ENCODE measurements at regions not wholly inside any gene's neighbourhood (a gene's known extent, or its start where the extent isn't known, plus 50 kb on each side); places are given as distances from the start of the nearest gene placed in this dataset.
"Not testable (repeated sequence)": the region's sequence is repeated elsewhere in the genome, so short reads cannot be mapped to it uniquely, and the experiment has no call there.

DNA sequence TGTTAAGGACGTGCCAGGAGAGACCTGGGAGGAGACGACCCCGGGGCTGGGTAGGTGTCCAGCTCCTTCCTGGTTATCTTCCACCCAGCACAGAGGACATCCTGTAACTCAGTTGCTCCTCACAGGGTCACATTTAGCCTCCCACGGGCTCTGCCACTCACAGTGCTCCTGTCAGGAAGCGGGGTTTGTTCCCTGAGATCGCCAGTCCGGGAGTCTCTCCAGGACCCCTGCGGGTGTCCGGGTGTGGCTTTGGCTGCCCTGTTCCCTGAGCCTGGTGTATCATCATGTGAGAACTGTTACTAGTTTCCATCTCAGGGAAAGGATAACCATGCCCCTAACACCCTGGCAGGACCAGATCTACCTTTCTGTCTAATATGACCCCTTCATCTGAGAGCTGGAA is 158.2 kb upstream of the RUNX1 start:
- no peak for DNase-seq

DNA sequence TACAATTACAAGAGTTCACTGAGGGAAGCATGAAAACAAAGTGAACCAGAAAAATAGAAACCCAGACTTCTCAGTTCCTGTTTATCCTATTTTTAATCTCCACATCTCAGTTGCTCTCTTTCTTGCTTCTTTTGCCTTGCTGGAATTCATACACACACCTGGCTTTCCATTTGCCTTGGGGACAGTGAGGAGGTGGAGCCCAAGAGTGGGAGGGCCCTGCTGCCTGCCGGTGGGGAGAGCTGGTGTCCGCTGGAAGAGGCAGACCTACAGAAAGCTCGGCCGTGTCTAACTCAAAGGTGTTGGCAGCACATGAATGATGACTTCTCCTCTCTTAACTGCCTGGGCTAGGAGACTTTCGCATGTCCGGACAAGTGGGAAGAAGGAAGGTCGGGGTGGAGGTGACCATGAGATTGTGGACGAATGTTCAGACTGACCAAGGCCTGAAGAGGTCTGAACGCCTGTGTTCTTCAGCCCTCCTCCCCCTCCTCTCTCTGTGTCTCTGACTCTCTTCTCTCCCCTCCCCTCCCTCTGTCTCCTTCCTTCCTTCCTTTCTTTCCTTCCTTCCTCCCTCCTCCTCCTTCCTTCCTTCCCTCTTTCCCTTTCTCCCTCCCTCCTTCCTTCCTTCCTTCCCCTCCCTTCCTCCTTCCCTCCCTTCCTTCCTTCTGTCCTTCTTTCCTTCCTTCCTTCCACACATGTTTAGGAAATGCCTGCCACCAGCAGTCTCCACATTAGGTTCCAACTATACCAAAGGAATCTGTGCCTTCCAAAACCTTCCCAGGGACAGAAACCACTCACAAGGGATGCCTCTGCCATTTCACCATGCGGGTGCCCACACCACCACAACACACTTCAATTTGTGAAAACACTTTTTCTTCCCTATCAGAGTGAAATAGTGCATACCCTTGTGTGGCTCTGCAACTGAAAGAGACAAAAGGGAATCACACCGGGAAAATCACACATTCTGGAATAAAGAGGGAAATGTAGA is 157.3 kb upstream of the RUNX1 start:
- no peak for DNase-seq

GRCh38 chr21:35204850-35205541 is 155.9 kb upstream of the RUNX1 start:
- DNase-seq, result no peak

- no peak for DNase-seq
Observed at GRCh38 chr21:35204125-35204524, 155.0 kb upstream of the RUNX1 start.

GRCh38 chr21:35203093-35203977 is 154.2 kb upstream of the RUNX1 start:
- no peak for DNase-seq

DNA sequence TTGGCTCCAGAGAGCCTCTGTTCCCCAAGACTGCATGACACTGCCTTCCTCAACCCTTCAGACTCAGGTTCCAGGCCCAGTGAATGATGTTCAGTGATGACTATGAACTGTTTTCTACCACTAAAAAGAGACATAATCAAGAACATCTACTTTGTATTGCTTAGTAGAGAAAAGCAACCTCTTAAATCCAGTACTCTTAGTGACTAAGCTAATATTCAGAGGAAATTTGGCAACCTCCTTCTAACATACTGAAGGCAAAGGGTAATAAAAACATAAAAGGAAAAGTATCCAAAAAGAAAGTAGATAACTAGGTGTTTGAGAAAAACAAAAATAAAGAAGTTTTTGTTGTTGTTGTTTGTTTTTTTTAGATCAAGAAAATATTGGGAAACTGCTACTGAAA is 153.3 kb upstream of the RUNX1 start:
- DNase-seq, result no peak

DNA sequence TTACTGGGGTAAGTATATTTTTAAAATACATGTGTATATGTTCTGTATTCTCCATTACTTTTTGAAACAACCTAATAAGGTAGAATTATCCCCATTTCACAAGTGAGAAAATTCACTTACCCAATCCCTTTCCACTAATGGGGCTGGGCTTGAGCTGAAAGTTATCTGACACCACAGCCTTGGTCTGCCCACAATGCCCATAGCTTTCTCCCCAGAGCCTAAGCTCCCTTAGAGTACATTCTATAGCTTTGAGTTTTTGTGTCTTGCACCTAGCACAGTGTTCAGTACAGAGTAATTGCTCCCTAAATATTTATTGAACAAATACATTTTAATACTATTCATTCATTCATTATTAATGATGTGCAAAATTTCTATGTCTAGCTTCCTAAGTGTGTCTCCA is 152.7 kb upstream of the RUNX1 start:
- no peak for DNase-seq

GRCh38 chr21:35201288-35201687 is 152.2 kb upstream of the RUNX1 start:
- DNase-seq, result no peak

DNA sequence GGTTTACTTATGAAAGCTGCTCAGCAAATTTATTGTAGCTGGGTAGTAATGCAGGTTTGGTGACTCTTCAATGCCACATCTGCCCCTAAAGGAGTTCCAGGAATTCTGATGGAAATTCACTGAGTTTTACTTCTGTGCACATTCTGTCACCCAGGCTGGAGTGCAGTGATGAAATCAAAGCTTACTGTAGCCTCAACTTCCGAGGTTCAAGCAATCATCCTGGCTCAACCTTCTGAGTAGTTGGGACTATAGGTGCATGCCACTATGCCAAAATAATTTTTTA is 150.6 kb upstream of the RUNX1 start:
- no peak for DNase-seq

- DNase-seq, result no peak
Observed at GRCh38 chr21:35198982-35199732, 150.1 kb upstream of the RUNX1 start.

GRCh38 chr21:35198565-35198964 is 149.5 kb upstream of the RUNX1 start:
- DNase-seq, result no peak

- DNase-seq, result no peak
Observed at GRCh38 chr21:35197992-35198431, 148.9 kb upstream of the RUNX1 start.

DNA sequence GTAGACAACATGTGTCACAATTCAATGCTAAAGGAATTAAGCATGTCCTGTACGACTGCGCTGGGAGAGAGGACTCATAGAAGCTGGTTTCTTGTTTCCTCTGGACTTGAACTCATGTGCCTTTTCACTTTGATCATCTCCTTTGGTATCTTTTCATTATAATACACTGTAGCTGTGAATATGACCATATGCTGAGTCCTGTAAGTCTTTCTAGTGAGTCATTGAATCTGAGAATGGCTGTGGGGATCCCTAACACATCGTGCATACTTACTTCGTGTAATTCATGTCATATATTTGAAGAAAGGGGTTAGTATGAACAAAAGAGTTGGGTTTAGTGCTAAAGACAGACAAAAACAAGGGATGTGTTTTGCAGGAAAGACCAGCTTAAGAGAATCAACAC is 148.1 kb upstream of the RUNX1 start:
- DNase-seq, result no peak

DNA sequence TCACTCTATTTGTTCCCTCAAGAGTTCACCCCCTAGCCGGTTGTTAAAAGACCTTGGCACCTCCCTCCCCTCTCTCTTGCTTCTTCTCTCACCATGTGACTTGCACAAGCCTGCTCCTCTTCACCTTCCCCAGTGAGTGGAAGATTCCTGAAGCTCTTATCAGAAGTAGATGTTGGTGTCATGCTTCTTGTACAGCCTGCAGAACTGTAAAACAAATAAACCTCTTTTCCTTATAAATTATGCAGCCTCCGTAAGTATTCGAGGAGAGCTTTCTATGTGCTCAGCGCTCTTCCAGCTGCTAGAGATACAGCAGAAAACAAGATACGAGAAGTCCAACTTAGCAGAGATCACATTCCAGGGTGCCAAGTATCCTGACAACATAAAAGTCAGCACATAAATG is 147.0 kb upstream of the RUNX1 start:
- DNase-seq, result no peak

- DNase-seq, result no peak
Observed at GRCh38 chr21:35195232-35195631, 146.1 kb upstream of the RUNX1 start.

DNA sequence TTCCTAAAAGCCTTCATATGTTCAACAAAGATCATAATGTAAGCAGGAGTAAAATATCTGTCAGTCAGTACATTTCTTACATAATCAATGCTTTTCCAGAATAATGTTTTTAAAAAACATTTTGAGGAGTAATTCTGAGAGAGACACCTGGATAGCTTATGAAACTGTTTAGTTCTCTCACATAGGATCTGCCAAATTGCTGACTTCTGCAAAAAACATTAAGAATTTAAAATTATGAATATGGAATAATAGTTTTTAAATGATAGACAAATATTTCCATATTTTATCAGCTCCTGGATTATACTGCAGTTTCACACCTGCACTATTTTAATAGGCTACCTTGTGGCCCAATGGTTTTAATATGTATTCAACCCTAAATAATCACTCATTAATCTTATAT is 142.7 kb upstream of the RUNX1 start:
- no peak for DNase-seq

DNA sequence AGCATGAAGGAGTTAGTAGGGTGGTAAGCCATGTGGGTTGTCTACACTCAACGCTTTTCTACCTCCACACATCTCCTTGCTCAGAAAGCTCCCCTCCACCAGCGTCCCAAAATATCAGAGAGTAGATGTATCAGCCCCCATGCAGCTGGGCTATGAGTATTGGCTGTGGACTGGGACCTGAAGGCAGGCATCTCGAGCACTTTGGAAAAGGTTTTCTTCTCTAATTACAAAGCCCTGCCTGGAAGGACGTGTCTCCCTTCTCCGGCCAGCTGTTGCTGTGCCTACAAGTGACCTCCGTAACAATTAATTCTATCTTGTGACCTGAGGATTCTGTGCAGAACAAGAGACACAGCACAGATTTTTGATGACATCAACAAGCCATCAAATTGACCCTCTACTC is 142.0 kb upstream of the RUNX1 start:
- DNase-seq, result no peak

DNA sequence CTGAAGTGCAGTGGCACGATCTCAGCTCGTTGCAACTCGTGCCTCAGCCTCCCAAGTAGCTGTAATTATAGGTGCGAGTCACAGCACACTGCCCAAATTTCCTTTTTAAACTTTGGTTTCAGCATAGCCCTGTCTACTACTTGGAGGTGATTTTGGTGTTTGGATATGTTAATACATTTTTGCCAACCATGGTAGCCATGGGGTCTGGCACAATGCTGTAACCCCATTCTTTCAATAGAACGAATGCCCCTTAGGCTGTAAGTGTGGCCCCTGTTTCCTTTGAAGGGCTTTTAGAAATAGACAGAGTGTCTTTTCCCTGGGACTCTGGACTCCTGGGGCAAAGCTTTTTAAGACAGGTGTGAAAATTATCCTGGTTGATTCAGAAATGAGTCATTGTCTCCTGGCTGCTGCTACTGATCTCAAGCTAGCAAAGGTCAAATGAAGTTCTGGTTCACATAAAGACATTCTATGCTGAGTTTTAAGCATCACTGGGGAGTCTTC is 141.1 kb upstream of the RUNX1 start:
- DNase-seq, result no peak

- no peak for DNase-seq
Observed at GRCh38 chr21:35189077-35189863, 140.2 kb upstream of the RUNX1 start.

DNA sequence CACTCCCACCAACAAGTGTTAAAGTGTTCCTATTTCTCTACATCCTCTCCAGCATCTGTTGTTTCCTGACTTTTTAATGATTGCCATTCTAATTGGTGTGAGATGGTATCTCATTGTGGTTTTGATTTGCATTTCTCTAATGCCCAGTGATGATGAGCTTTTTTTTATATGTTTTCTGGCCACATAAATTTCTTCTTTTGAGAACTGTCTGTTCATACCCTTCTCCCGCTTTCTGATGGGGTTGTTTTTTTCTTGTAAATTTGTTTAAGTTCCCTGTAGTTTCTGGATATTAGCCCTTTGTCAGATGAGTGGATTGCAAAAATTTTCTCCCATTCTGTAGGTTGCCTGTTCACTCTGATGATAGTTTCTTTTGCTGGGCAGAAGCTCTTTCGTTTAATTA is 134.3 kb upstream of the RUNX1 start:
- DNase-seq, result not testable (repeated sequence)

GRCh38 chr21:35179990-35180540 is 131.0 kb upstream of the RUNX1 start:
- DNase-seq, result peak; percentile 3

All from DMS 273 treated with DMSO at 0.1 percent for 48 hours (cell line).